ENCODE measurements at regions not wholly inside any gene's neighbourhood (a gene's known extent, or its start where the extent isn't known, plus 50 kb on each side); places are given as distances from the start of the nearest gene placed in this dataset.

DNA sequence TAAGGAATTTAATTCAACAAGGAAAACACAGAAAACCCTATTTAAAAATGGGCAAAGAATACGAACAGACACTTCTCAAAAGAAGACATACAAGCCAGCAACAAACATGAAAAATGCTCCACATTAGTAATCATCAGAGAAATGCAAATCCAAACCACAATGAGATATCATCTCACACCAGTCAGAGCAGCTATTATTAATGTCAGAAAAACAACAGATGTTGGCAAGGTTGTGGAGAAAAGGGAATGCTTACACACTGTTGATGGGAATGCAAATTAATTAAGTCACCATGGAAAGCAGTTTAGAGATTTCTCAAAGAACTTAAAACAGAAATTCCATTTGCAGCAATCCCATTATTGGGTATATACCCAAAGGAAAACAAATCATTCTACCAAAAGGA is 55.2 kb downstream of the GCC1 start:
- WGBS, 2 donors, result 73% methylated on average over 1 of the region's 1 CpG
- H3K4me1 ChIP-seq, result no peaks in the 10 kb centered on the region
- DNase-seq, result no peak

DNA sequence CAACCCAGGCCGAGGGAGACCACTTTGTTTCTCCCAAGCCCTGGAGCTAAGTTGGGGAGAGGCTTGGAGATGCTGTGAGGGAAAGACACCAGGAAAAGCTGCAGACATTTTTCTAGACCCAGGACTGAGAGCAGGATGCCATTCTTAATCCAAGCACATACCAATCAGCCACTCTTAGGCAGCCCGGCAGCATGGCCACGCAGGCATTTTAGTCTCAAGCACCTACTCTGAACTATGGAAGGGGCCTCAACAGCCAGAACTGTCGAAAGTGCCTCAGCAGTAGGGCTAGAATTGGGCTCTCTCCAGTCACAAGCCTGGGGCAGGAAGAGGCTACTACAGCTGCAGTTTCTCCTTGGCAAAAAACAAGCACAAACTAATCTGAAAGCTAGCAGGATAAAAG is 57.8 kb downstream of the GCC1 start:
- H3K27me3 ChIP-seq, result no peaks in the 10 kb centered on the region
- no peaks in the 10 kb centered on the region for H3K36me3 ChIP-seq
- intact Hi-C loops (cut with DNase I), result no loop called here
- no peak for DNase-seq
- no peak overlapping the region for H3K4me3 ChIP-seq
- no peaks in the 10 kb centered on the region for H3K4me1 ChIP-seq
- no peaks in the 10 kb centered on the region for H3K9me3 ChIP-seq
- TF ChIP-seq POLR2AphosphoS5 (IDR thresholded peaks at IDR 0.05), result no peak
- TF ChIP-seq, protein P1, sequence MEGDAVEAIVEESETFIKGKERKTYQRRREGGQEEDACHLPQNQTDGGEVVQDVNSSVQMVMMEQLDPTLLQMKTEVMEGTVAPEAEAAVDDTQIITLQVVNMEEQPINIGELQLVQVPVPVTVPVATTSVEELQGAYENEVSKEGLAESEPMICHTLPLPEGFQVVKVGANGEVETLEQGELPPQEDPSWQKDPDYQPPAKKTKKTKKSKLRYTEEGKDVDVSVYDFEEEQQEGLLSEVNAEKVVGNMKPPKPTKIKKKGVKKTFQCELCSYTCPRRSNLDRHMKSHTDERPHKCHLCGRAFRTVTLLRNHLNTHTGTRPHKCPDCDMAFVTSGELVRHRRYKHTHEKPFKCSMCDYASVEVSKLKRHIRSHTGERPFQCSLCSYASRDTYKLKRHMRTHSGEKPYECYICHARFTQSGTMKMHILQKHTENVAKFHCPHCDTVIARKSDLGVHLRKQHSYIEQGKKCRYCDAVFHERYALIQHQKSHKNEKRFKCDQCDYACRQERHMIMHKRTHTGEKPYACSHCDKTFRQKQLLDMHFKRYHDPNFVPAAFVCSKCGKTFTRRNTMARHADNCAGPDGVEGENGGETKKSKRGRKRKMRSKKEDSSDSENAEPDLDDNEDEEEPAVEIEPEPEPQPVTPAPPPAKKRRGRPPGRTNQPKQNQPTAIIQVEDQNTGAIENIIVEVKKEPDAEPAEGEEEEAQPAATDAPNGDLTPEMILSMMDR (IDR thresholded peaks at IDR 0.05), result no peak
- no peak for TF ChIP-seq EP300 (IDR thresholded peaks at IDR 0.05)
- TF ChIP-seq POLR2A (IDR thresholded peaks at IDR 0.05), result no peak
- WGBS, 2 donors, result 65 to 70% methylated on average over 4 of the region's 4 CpGs
- H3K27ac ChIP-seq, result no peak overlapping the region

More for the DNA sequence above, 55.2 kb downstream of the GCC1 start:
- Histone ChIP-seq H3K4me3 (no peak overlapping the region), H3K27ac (no peak overlapping the region), H3K36me3 (no peaks in the 10 kb centered on the region), H3K9me3 (no peaks in the 10 kb centered on the region), H3K27me3 (peaks cover 0 to 7% (median 0%) of the 10 kb centered on the region in 3 donors)
- intact Hi-C loops (cut with DNase I), result no loop called here
- TF ChIP-seq, protein P1 (IDR thresholded peaks at IDR 0.05), result no peak
- TF ChIP-seq EP300 (IDR thresholded peaks at IDR 0.05) (no peak), POLR2AphosphoS5 (IDR thresholded peaks at IDR 0.05) (no peak), POLR2A (IDR thresholded peaks at IDR 0.05) (no peak)

DNA sequence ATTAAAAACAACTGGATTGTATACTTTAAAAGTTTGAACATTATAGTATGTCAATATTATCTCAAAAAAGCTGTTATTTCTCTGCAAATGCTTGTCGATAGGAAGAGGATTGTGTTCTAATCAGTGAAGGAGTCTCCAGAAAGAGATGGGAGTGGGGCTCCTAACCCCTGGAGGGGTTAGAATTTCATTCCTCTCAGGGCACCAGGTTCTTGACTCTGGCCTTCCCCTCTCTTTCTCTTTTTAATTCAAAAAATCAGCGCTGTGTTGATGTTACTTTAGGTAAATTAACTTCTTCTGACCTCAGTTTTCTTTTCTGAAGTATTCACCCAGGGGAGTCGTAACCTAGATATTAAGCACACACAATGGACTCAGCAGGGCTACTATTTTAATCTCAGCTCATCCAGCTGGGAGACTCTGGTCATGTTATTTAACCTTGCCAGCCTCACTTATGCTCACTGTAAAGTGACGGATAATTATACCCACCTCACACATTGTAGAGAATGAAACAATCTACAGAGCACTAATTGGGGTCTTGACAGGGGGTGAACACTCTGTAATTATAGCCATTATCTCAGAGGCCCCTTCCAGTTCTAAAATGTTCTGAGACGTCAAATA is 59.4 kb downstream of the GCC1 start:
- Histone ChIP-seq H3K27me3 (no peaks in the 10 kb centered on the region), H3K36me3 (no peaks in the 10 kb centered on the region), H3K27ac (no peak overlapping the region), H3K9me3 (no peaks in the 10 kb centered on the region), H3K4me1 (no peaks in the 10 kb centered on the region), H3K4me3 (no peak overlapping the region)
- intact Hi-C loops (cut with DNase I), result no loop called here
- TF ChIP-seq, protein P1 (IDR thresholded peaks at IDR 0.05), result no peak
- no peak for TF ChIP-seq EP300 (IDR thresholded peaks at IDR 0.05)
- no peak for TF ChIP-seq POLR2AphosphoS5 (IDR thresholded peaks at IDR 0.05)
- no peak for TF ChIP-seq POLR2A (IDR thresholded peaks at IDR 0.05)
- WGBS, 2 donors, result 54 to 70% methylated on average over 5 of the region's 5 CpGs
- no peak for DNase-seq

DNA sequence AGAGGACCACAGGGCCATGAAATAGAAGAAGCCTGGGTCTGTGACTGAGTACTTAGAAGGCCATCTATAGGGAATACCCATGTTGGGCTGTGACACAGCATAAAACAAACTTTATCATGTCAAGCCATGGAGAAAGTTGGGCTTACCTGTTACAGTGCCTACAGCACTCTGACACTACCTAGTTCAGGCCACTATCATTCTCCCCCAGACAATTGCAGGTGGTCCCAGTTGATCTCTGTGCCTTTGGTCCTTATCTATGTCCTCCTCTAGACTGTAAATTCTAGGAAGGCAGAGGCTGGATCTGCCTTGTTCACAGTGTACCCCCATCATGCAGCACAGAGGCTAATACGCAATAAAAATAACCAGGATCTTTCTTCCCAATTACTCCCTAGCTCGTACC is 69.1 kb downstream of the GCC1 start:
- Histone ChIP-seq H3K9me3 (no peaks in the 10 kb centered on the region), H3K27ac (no peak overlapping the region), H3K4me3 (no peak overlapping the region), H3K27me3 (peaks cover 0 to 6% (median 0%) of the 10 kb centered on the region in 3 donors), H3K36me3 (no peaks in the 10 kb centered on the region), H3K4me1 (no peaks in the 10 kb centered on the region)
- DNase-seq, result no peak
- intact Hi-C loops (cut with DNase I), result loop anchor here (10.0 kb wide), 1 partner anchor 172 kb away; no protein-coding TSS in a partner anchor
- TF ChIP-seq POLR2A (IDR thresholded peaks at IDR 0.05), result no peak
- no peak for TF ChIP-seq POLR2AphosphoS5 (IDR thresholded peaks at IDR 0.05)
- TF ChIP-seq EP300 (IDR thresholded peaks at IDR 0.05), result no peak
- TF ChIP-seq, protein P1 (IDR thresholded peaks at IDR 0.05), result no peak
- WGBS, 2 donors, result 84 to 87% methylated on average over 2 of the region's 2 CpGs

DNA sequence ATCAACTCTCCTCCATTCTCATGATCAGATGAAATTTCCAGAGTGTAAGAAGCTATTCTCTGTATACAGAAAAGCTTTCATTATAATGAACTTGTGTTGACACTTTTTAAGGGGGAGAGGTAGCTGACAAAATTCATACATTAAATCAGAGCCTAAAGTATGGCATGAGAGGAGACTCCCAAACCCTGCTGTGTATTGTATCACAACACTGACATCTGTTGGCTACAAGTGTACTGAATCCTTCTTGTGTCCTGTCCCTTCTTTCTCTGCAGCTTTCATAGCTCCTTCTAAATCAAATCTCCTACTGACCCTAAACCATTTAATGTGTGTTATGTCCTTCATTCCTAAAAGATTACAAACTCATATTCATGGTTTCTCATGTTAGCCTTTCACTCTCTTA is 70.9 kb downstream of the GCC1 start:
- no peaks in the 10 kb centered on the region for H3K4me1 ChIP-seq
- H3K36me3 ChIP-seq, result no peaks in the 10 kb centered on the region
- H3K4me3 ChIP-seq, result no peak overlapping the region
- H3K27ac ChIP-seq, result no peak overlapping the region
- intact Hi-C loops (cut with DNase I), result loop anchor here (10.0 kb wide), 1 partner anchor 170 kb away; no protein-coding TSS in a partner anchor
- no peaks in the 10 kb centered on the region for H3K9me3 ChIP-seq
- TF ChIP-seq, protein P1 (IDR thresholded peaks at IDR 0.05), result peak in 2 of 4 experiments; percentile 15 to 26
- no peak for TF ChIP-seq POLR2A (IDR thresholded peaks at IDR 0.05)
- peaks cover 0 to 6% (median 0%) of the 10 kb centered on the region in 3 donors for H3K27me3 ChIP-seq
- no peak for DNase-seq

Data from sigmoid colon (tissue), 6 donors.